Fibroblast of skin of left biceps (primary cell): ENCODE measurements at regions not wholly inside any gene's neighbourhood (a gene's known extent, or its start where the extent isn't known, plus 50 kb on each side); places are given as distances from the start of the nearest gene placed in this dataset.
A peak's percentile ranks its signal among the peaks of the same experiment; 100 is the strongest.

Experiments used
- DNase-seq, 2 experiments: peaks; one replicate each; pipeline ENCODE4 v3.0.0-alpha.2; 2013; ENCODE audit warnings: low read depth in 2 of 2

DNA sequence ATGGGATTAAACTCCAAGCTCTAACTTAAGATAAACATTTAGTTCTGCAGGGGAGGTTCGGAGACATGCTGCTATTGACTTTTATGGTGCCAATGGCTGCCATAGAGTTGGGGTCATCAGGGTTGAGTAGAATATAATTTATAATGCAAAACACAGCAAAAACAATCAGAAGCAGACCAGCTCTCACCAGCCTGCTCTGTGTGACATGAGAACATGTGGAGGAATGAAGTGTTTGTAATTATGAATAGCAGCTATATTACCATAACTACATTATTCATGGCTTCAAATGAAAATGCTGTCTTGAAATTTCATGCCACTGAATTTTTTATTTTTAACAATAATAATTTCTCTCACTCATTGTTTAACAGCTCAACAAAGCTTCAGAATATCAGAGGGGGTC lies 645.6 kb upstream of the CDH8 start:
- no peak for DNase-seq

DNA sequence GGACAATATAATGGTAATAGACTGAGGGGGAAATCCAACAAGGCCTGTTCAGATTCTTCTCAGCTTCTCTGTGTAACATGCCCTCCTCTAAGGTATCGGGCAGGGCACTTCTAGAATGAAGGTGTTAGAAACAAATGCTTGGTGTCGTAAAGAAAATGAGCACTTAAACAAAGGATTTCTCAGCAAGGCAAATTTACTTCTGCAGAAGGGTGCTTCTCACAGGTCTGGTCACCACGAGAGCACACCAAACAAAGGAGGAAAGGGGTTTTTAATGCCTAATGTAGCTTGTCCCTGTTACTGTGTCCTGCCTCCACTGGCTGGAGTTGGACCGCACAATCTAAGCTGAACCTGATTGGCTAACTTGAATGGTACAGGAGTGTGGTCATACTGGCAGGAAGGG lies 642.6 kb upstream of the CDH8 start:
- no peak for DNase-seq

DNA sequence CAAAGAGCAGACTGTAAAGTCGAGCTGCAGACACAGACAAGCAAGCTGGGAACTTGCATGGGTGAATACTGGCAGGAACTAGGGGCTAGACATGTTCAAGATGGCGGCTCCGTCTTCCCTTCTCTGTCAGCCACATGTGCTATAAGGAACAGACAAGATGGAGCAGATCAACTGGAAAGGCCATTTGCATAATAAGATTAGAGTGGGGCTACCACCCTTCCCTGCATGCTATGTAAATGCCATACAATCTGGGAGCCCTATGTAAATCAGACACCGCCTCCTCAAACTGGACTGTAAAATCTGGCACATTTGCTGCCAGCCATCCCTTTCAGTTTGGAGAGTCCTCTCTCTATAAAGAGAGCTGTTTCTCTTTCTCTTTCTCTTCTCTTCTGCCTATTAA lies 640.1 kb upstream of the CDH8 start:
- DNase-seq: no peak

DNA sequence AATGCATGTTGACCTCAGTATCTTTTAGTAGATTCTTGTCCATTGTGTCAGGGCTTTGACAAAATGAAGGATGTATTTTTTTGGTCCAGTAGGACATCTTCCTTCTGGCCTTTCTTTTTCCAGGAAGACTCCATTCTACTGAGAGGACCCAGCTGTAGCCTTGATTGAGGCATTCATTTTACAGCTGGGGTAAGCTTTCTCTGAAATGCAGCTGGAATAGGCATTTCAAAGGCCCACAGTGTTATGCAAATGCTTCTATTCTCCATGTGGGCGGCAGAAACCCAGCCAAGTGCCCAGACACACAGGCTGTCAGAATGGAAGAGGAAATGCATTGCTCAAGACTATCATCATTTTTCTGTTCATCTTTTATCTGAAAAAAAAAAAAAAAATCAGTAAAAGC lies 629.0 kb upstream of the CDH8 start:
- no peak for DNase-seq

DNA sequence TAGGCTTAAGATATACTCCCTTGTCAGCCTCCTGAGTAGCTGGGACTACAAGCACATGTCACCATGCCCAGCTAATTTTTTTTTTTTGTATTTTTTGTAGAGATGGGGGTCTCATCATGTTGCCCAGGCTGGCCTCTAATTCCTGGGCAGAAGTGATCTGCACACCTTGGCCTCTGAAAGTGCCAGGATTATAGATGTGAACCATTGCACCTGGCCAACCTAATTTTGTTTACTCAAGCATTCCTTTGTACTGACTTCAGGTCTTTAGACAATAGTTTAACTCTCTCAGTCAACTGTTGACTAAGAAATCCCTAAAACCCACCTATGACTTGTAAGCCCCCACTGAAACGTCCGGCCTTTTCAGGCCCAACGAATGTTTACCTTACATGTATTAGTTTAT lies 628.3 kb upstream of the CDH8 start:
- DNase-seq: no peak

DNA sequence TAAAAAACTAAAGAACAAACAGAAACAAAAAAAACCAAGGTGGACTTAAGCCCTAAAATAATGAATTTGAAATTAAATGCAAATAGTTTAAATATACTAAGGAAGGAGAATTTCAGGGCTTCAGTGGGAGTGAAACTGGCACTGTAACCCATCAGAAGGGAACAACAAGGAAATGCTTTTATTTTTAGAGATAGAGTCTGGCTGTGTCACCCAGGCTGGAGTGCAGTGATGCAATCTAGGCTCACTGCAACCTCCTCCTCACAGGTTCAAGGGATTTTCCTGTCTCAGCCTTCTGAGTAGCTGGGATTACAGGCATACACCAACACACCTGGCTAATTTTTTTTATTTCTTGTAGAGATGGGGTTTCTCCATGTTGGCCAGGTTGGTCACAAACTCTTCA lies 625.2 kb upstream of the CDH8 start:
- no peak for DNase-seq

DNA sequence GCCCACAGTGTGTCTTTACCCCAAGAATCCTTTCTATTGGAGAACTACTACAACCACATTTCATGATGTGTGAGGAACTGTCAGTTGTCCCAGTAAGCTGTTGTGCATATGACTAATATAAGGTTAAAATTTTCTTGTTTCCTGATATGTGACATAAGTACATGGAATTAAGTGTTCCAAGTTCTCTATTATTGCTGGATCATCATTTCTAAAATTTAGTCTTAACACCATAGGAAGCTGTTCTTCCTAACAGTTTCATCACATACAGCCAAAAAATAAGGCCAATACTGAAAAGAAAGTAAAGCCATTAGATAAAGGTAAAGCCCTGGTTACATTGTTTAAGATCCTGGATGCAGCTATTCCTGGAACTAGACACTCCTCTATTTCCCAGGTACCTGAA lies 620.9 kb upstream of the CDH8 start:
- DNase-seq: no peak

DNA sequence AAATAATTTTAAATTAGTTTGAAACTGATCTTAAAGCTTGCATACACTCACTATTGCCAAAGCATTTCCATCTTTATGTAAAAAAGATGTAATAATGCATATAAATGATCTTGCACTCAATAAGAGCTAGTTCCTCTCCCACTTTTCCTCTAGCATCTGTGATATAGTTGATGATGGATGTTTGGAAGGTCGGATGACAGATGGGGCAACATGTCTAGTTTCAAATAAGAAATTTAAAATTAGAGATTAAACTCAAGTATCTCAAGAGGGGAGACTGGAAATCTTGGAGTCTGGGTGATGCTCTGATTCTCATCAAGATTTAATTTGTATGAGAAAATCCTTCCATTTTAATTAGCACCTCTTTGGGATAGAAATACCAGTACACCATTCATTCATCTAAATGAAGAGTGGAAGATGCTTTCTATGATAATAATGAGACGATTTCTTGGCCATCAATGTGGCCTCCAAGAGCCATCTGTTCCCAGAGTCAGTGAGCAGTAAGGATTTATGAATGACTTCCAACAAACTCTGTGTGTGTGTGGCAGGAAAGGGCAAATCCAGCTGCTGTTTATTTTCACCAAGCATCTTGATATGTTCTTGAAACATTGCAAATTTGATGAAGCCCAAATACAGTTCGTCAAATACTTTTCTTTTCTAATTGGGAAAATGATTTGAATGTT lies 616.3 kb upstream of the CDH8 start:
- no peak for DNase-seq

DNA sequence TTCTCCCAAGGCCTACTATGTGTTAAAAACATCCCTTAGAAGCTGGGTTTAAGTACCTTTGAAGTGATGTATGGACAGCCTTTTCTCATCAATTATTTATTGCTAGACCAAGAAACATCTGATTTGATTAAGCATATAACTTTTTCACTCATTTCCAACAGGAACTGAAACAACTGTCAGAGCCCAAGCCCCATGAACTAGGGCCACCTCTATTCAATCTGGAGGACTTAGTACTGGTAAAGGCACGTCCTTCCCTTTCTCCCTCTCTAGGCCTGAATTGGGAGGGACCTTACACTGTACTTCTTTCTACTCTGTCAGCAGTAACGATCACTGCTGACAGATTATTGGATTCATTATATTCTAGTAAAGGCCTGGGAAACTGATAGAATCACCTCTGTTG lies 612.0 kb upstream of the CDH8 start:
- no peak for DNase-seq

DNA sequence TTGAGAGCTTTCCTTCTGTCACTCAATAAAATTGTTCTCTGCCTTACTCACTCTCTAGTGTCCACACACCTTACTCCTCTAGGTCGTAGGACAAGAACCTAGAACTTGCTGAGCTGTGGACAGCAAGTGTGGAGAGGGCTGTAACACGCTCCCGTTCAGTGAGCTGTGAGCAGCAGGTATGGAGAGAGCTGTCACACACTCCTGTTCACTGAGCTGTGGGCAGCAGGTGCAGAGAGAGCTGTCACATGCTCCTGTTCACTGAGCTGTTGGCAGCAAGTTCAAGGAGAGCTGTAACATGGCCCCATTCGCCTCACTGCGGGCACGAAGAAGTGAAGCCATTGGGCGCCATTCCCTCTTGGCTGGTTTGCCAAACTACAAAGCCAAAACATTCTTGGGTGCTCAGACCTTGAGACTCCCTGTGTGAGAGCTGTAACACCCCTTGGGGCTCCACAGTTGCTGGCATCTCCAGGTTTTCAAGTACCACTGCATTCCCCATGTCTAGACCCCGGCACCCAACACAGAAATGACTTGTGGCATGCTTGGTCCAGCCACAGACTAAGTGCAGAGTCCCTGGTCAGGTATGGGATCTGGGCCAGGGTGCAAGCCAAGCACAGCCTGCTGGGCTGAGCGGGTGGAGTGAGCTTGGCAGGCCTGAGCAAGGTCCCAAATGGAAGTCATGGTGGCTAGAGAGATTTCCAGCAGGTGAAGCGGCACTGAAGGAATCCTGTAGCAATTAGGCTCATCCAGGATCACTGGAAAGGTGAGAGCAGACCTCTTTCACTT lies 608.0 kb upstream of the CDH8 start:
- DNase-seq: no peak

DNA sequence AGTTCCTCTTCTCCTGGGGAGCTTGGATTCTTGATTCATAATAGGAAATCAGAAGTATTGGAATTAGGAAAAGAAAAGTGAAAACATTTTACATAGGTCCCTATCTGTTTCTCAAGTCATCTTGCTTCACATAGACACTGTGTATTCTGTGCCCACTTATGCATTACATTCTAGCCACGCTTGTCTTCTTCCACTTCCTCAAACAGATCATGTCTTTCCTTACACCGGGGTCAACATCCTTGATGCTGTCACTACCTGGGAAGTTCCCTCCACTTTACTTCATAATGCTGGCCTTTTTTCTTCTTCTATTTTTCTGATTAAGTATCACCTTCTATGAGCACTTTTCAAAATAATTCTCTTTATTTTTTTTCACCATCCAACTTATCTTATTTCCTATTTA lies 606.4 kb upstream of the CDH8 start:
- no peak for DNase-seq

DNA sequence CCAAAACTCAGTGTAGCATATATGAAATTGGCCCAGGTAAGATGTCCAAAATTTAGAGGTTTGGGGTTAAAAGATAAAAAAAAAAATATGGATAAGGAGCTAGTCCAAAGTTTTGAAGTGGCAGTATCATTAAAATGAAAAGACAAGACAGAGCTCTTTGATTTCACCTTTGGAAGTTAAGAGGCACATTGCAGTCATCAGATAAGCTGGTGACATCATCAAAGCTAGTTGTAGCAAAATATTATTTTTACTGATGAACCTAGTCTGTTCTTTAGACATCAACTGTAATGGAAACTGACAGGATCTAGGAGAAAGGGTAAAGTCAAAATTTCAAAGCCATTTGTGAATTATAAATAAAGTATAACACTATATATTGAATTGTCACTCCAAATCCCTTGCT lies 603.7 kb upstream of the CDH8 start:
- no peak for DNase-seq

DNA sequence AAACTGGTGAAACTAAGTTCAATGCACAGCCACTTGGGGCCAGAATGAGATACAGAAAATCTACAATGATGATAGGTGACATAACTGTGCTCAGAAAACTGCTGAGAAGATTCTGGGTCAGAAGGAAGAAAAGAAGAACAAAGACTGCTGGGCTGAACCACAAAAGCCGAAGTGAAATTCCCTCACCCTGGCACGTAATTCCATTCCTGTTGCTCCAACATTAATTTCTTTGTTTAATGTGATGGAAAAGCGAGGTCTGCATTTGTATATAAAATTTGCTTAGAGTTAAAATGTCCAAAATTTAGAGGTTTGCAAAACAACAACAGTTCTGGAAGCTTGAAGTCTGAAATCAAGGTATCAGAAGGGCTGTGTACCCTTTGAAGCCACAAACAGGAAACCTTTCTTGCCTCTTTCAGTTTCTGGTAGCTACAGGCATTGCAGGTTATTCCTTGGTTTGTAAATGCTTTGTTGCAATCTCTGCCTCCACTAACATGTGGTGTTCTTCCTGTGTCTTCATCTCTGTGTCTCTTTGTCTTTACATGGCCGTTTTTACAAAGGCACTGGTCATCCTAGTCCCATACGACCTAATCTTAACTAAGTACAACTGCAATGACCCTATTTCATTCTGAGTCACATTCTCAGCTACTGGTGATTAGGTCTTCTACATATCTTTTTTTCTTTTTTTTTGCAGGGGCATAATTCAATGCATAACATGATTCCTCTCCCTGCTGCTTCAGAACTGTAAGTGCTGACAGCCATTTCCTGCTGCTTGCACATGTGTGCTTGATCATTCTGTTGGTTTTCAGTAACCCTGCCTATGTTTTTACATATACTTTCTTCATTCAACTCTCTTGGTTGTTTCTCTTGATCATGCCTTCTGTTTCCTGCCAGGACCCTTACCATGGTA lies 603.0 kb upstream of the CDH8 start:
- DNase-seq: peak; percentile 51 to 52

DNA sequence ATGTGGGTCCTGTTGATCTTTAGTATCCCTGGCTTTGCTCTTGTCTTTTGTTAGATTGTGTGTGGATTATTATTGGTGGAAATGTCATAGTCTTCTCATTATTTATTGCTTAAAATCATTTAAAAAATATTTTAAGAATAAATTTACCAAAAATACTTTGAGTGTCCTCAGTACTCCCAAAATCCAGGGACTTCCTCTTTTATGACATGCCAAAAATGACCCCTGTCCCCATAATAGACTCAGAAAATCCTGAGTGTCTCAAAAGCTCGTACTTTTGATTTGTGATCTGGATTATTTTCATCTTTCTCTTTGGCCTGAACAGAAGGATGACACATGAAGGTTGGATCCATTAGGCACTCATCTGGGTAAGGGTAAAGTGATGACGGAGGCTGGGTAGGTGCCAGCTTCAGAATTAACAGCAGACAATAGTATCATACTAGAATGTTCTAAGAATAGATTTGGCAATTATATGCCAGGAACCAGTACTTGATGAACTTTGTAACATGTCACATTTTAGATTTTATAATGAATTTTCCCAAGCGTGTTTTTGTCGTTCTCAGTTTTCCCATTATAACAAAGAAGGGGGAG lies 602.2 kb upstream of the CDH8 start:
- DNase-seq: peak; percentile 9 to 20

DNA sequence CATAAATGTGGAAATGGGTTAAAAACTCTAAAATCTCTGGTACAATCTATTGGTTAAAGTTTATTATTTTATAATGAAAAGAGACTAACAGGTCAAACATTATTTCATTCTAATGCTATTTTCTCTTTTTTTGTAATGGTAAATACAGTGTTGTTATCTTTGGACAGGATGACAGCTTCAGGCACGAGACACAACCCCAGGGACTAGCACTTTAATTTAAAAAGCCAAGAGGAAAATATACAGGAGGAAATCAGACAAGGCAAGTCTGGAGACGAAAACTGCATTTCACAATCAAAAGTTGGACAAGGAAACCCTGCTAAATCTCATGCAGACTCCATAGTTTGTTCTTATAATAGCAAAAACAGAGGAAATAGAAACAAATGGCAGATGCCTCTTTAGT lies 589.1 kb upstream of the CDH8 start:
- no peak for DNase-seq

DNA sequence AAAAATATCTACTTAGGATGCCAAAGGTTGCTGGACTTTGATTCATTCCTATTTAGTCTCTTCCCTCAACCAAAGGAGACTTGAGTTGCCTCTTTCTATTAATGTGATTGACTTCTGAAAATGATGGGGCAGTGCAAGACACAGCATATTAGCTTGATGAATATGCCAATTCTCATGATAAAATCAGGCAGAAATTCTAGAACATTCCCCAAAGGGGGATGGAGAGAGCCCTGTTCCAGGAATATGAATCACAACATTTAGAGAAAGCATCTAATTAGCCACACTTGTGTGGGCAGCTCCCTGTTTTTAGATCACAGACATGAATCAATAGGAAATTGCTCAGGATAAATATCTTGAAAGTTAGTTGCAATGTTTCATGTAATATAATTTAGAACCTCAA lies 584.0 kb upstream of the CDH8 start:
- peak; percentile 15 to 29 for DNase-seq

DNA sequence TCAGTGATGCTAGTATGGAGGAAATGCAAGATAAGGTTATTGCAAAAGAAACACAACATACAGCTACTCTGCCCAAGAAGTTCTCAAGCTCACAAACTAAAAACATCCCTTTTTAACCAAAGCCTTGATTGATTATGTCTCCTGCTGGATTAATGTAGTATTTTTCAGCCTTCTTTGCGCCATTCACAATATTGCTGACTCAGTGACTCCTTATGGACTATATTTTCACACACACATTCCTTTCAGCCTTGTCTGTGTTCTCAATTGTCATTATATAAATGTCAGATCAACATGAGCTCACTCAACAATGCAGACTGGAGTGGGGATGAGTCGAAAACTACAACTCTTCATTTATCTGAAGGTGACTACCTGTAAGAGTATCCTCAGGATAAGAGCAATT lies 579.3 kb upstream of the CDH8 start:
- no peak for DNase-seq

DNA sequence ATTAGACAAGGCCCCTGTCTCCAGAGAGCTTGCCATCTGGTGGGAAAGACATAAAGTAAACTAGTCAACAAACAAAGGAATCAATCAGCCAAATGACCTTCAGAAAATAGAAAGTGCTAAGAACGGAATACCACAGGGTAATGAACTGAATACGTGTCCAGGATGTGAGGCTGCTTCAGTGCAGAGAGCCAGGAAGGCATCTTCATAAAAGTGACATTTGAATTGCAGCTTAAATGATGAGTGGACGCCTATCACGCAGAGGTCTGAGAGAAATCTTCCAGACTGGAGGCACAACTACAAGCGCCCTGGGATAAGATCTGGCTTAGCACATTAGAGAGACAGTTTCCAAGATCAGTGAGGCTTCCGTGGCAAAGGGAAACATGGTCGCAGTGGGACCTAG lies 574.1 kb upstream of the CDH8 start:
- no peak for DNase-seq

DNA sequence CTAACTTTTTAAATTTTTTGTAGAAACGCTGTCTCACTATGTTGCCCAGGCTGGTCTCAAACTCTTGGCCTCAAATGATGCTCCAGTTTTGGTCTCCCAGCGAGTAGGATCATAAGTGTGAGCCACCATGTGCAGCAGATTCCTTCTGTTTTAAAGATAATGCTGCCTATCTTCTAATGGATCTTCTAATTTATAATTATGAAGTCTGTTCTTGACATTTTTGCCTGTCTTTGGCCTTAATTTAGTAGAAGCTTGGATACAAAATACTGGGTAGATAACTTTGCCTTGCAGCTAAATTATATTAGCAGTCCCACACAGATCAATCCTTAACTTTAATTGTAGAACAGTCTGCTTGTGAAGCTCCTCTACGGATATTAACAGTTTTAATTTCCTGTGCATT lies 566.6 kb upstream of the CDH8 start:
- DNase-seq: no peak

DNA sequence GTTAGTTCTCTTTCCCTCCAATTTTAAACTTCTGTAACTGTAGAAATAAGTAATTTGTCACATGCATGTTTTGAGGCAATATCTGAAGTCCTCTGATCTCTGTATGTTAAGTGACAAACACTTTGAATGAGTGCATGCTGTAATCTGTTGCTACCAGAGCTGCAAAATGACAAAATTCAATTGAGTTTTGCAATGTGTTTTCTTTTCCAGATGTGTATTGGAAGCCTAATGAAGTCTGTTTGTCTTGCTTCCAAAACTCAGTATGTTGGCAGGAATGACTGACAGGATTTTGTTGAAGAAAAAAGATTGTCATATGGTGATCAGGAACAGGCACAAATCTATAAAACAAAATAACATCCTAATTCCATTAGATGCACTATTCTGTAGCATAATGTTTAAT lies 561.6 kb upstream of the CDH8 start:
- DNase-seq: no peak

DNA sequence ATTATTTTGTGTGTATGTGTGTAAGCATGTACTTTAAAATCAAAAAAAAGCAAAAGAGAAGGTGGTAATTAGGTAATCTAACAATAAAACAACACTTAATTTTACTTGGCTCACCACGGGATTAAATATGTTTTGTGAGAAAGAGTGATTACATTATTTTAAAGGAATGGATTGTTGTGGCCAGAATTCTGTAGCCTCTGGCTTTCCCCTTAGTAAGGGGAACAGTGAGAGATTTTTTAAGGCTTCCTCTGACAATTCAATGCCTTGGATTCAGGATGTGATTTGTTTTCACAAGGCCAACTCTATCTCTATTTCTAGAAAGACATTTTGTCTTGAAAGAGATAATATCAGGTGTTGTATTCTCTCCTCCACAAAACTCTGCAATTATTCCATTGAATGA lies 560.3 kb upstream of the CDH8 start:
- no peak for DNase-seq

DNA sequence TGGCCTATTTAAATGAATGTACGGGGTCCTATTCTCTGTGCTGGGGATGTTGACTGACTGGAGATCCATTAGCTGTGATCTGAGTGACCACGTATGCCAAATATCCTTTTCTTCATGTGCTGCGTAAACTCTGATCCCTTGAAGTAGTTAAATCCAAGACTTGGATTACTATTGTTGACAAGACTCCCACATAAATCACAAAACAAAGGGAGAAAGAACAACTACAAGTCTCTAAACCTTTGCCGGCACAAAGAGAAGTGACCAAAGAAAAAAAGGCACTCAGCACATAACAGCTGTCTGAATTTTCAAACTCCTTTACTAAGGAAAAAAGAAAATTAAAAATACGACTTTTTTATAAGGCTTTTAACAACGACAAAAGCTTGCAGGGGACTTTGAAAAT lies 559.9 kb upstream of the CDH8 start:
- no peak for DNase-seq
